K562 (cell line): ENCODE measurements at regions not wholly inside any gene's neighbourhood (a gene's known extent, or its start where the extent isn't known, plus 50 kb on each side); places are given as distances from the start of the nearest gene placed in this dataset.

Experiments
- ATAC-seq: fragments of 200-7000 bp; cut with Tn5 transposase; 3 replicates; pipeline ENCODE4 v1.9.1; 2020; ENCODE audit warnings: moderate library complexity
- BruUV-seq: library from RNA; stranded (reverse); fragments of 400-500 nt; replicated peaks from 2 replicates; lab custom pipeline; 2021; lab: Mats Ljungman, UMichigan
- CTCF ChIA-PET: fragments of 300-600 bp; formaldehyde crosslinking; extraction: SDS; loops from one replicate; lab custom pipeline; 2021; ENCODE audit warnings: low intra/inter-chr PET ratio; lab: Yijun Ruan, JAX
- POLR2A ChIA-PET: fragments of 300-600, 350-650 bp; sonication (Branson Sonifier 250); formaldehyde crosslinking; extraction: SDS; loops from one replicate; lab custom pipeline; 2021; ENCODE audit warnings: antibody characterized with exemption, inconsistent platforms; lab: Yijun Ruan, JAX
- DNase-seq, 4 experiments: peaks; one replicate each; pipeline versions ENCODE4 v3.0.0 to v3.0.0-alpha.2; 2011 to 2018; ENCODE audit warnings: low spot score in 3 of 4, mixed read lengths in 3 of 4; ENCODE audit errors: extremely low read depth in 1 of 4
- FAIRE-seq: peaks from 2 replicates; lab custom pipeline; 2011; peaks lifted over from hg19 to GRCh38; lab: Jason Lieb, UNC
- H2AFZ ChIP-seq: 2 replicates; pipeline ENCODE4 v1.6.0; 2011; ENCODE audit warnings: low read depth, low read length, control low read depth, inconsistent platforms
- H3K27ac ChIP-seq: fragments of 200-600 bp; 3 replicates; pipeline ENCODE4 v1.8.0; 2011; ENCODE audit warnings: low read depth, mild to moderate bottlenecking, control low read depth, inconsistent platforms, low read length, moderate library complexity, mixed read lengths; ENCODE audit errors: extremely low read depth
- H3K27me3 ChIP-seq, 2 experiments: fragments of 300-600 bp in 1 of 2; 2 replicates in 1 of 2; 3 replicates in 1 of 2; pipeline versions ENCODE4 v1.6.0 to v1.8.0; 2011; ENCODE audit warnings: inconsistent platforms in 2 of 2, low read length in 2 of 2, mild to moderate bottlenecking in 1 of 2, mixed read lengths in 1 of 2, moderate library complexity in 1 of 2; ENCODE audit not compliant: control insufficient read depth in 2 of 2, insufficient read depth in 2 of 2
- H3K36me3 ChIP-seq: fragments of 300-600 bp; 3 replicates; pipeline ENCODE4 v1.8.0; 2011; ENCODE audit warnings: mild to moderate bottlenecking, low read length, inconsistent platforms; ENCODE audit not compliant: control insufficient read depth, insufficient read depth
- H3K4me1 ChIP-seq, 2 experiments: fragments of 200-600 bp in 1 of 2; replicated peaks in 1 of 2; 2 replicates in 1 of 2; 3 replicates in 1 of 2; pipeline versions ENCODE4 v1.5.1 to v1.8.0; 2011; ENCODE audit warnings: inconsistent platforms in 2 of 2, low read length in 2 of 2, mild to moderate bottlenecking in 1 of 2, mixed read lengths in 1 of 2, moderate library complexity in 1 of 2; ENCODE audit not compliant: control insufficient read depth in 2 of 2, insufficient read depth in 2 of 2
- H3K4me2 ChIP-seq: 2 replicates; pipeline ENCODE4 v1.6.1; 2011; ENCODE audit warnings: low read length, control low read depth, inconsistent platforms, mixed read lengths; ENCODE audit not compliant: insufficient read depth
- H3K4me3 ChIP-seq: fragments of 200-600 bp; sonication (generic), shearing (Covaris generic); 2 replicates; pipeline ENCODE4 v1.5.1; 2016; ENCODE audit warnings: control low read depth, inconsistent platforms
- H3K79me2 ChIP-seq: fragments of 200-600 bp; 3 replicates; pipeline ENCODE4 v1.8.0; 2011; ENCODE audit warnings: low read length, inconsistent platforms; ENCODE audit not compliant: control insufficient read depth, insufficient read depth
- H3K9ac ChIP-seq, 2 experiments: 2 replicates each; pipeline versions ENCODE4 v1.6.0 to v1.6.1; 2011; ENCODE audit warnings: low read depth in 2 of 2, low read length in 2 of 2, control low read depth in 1 of 2, inconsistent platforms in 1 of 2, mild to moderate bottlenecking in 1 of 2, mixed read lengths in 1 of 2; ENCODE audit not compliant: insufficient read depth in 1 of 2
- H3K9me1 ChIP-seq: one replicate; pipeline ENCODE4 v1.6.0; 2011; ENCODE audit warnings: inconsistent platforms, mild to moderate bottlenecking, low read length, moderate library complexity; ENCODE audit not compliant: control insufficient read depth, insufficient read depth
- H3K9me3 ChIP-seq: replicated peaks from 2 replicates; pipeline ENCODE4 v1.5.1; 2011; ENCODE audit warnings: low read depth, low read length, inconsistent platforms; ENCODE audit not compliant: control insufficient read depth, insufficient read depth
- H4K20me1 ChIP-seq: replicated peaks from 2 replicates; pipeline ENCODE4 v1.6.1; 2011; ENCODE audit warnings: low read length, inconsistent platforms, mixed read lengths; ENCODE audit not compliant: control insufficient read depth, insufficient read depth
- UBTF ChIP-seq, 2 experiments: IDR thresholded peaks; 2 replicates each; pipeline ENCODE4 v1.6.1; 2012; ENCODE audit warnings: improper control_type of control experiment in 2 of 2, low read depth in 2 of 2, low read length in 2 of 2, borderline replicate concordance in 1 of 2
- ZC3H11A ChIP-seq: IDR thresholded peaks from 2 replicates; pipeline ENCODE4 v1.6.1; 2012; ENCODE audit warnings: low read depth, low read length, improper control_type of control experiment
- ZNF146 ChIP-seq: IDR thresholded peaks from one replicate; pipeline ENCODE4 v1.6.1; 2018; ENCODE audit warnings: missing compliant biosample characterization; ENCODE audit not compliant: unreplicated experiment
- WGBS: fragments of 100-300 bp; shearing (Covaris generic); methylation state at CpG from one replicate; pipeline ENCODE4 v1.1.6; 2016; ENCODE audit warnings: low coverage, mixed read lengths; ENCODE audit not compliant: insufficient coverage; ENCODE audit errors: missing lambda C conversion rate; 5-methylcytosine and 5-hydroxymethylcytosine counted together
- in situ Hi-C: fragments of 300-500 bp; cut with MboI; formaldehyde crosslinking; loops from 4 replicates; pipeline ENCODE4 v1.15.0; 2018; ENCODE audit warnings: inconsistent platforms, mixed read lengths
- intact Hi-C: fragments of 100-400 bp; cut with micrococcal nuclease; formaldehyde crosslinking; loops from 2 replicates; pipeline ENCODE4 v1.14.2; 2022

DNA sequence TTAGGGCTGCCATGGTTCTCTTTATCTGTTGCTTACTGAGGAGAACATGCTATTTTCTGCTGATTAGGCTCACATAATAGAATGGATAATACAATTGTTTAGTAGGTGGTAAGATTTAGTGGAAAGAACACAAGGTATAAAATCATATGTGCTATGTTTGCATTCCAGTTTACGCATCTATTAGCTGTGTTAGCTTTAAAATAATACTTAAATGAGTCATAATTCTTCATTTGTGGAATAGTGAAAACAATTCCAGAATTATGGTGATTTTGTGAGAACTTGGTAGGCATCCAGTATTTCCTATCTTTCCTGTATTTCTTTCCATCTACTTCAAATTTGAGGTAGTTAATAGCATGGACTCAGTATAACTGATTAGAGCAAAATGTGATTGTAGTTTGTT lies 1585.5 kb upstream of the LRRTM3 start:
- CTCF ChIA-PET = no interaction called here
- Histone ChIP-seq H3K9ac (no peak overlapping the region), H3K4me2 (no peak overlapping the region), H3K9me3 (no peaks in the 10 kb centered on the region), H3K79me2 (no peaks in the 10 kb centered on the region), H2AFZ (no peak overlapping the region), H3K9me1 (no peaks in the 10 kb centered on the region), H4K20me1 (no peaks in the 10 kb centered on the region), H3K4me3 (no peak overlapping the region), H3K36me3 (no peaks in the 10 kb centered on the region), H3K27me3 (no peaks in the 10 kb centered on the region), H3K4me1 (no peaks in the 10 kb centered on the region), H3K27ac (no peak overlapping the region)
- FAIRE-seq (no peak), ATAC-seq (no peak), DNase-seq (no peak)
- intact Hi-C loops (no loop called here), in situ Hi-C loops (no loop called here)
- WGBS = 0% methylated on average over 1 of the region's 1 CpG
- POLR2A ChIA-PET = no interaction called here
- no TSS peak for BruUV-seq
- no peak for TF ChIP-seq ZC3H11A
- TF ChIP-seq ZNF146 (CRISPR knock-in tag) = no peak
- TF ChIP-seq UBTF (IDR thresholded peaks at IDR 0.05; ENCODE audit: borderline replicate concordance in 1 of 2, low read depth in 2 of 2, low read length in 2 of 2) = no peak
